ENCODE measurements at regions not wholly inside any gene's neighbourhood (a gene's known extent, or its start where the extent isn't known, plus 50 kb on each side); places are given as distances from the start of the nearest gene placed in this dataset.
"Not testable (repeated sequence)": the region's sequence is repeated elsewhere in the genome, so short reads cannot be mapped to it uniquely, and the experiment has no call there.

DNA sequence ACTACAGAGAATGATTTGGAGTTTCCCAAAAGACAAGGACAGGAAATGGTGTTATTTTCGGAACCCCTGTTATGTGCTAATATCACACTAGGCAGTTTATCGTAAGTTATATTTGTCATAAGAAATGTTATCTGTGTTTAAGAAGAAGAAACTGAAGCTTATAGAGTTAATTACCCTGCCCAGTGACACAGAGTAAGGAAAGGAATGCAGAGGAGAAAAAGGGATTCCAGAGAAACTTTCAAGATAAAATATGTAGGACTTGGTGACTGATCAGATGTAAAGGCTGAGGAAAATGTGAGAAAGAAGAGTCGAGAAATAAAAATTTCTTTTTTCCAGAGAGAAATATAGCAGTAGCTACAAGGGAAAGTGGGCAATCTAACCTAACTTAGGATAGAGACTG, 63.5 kb upstream of the ZNF746 start:
- no peak for DNase-seq

DNA sequence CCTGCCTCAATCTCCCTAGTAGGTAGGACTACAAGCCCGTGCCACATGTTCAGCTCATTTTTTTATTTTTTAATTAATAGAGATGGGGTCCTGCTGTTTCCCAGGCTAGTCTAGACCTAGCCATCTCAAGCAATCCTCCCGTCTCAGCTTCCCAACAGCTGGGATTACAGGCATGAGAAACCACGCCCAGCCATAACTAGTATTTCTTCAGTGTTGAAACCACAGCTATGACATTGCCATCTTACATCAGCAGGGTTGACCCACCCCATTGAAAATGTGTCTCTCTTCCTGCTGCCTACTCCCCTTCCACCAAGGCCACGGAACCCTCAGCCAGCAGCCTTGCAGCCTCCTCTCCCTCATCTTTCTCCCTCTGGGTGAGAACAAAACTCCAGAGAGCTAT, 62.1 kb upstream of the ZNF746 start:
- DNase-seq = no peak

DNA sequence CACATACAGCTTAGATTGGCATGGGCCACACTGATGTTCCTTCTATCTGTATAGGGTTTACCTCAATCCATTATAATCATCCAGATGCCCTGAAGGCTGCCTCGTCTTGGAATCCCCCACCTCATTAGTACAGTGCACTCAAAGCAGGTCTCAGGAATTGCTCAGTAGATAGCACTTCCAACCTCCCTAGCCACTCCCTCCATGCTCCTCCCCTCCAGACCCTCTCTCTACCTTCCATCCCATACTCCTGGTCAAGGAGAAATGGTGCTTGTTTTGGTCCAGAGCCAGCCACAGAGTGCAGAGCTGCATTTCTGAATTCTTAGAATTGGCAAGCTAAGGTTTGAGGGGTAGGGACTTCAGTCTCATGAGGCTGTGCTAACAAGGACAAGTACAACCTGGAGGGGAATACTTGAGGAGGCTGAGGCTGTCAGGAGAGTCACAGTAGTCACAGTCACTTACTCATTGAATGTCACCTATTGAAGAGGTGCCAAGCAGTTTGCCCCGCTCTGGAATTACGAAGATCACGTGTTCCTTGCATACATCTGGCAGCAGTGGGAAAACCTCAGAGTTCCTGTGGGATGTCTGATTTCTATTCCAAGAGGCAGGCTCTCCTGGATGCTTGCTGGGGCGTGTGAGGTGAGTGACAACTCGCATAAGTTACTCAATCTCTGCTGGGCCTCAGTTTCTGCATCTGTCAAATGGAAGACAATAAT, 60.7 kb upstream of the ZNF746 start:
- no peak for DNase-seq

DNA sequence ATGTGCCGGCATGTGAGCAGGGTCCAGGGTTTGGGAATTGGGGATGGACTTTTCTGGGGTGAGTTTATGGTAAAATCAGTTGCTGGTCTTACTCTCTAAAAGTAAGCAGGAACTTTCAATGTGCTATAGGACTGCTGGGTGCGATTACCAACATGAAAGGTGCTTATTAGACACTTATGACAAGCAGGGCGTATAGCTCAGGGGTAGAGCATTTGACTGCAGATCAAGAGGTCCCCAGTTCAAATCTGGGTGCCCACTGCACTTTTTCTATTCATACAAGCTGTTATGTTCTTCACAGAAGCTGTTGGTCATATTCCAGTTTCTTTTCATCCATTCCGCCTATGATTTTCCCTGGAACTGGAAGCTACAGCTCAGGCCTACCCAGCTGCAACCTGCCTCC, 58.9 kb upstream of the ZNF746 start:
- DNase-seq = not testable (repeated sequence)

DNA sequence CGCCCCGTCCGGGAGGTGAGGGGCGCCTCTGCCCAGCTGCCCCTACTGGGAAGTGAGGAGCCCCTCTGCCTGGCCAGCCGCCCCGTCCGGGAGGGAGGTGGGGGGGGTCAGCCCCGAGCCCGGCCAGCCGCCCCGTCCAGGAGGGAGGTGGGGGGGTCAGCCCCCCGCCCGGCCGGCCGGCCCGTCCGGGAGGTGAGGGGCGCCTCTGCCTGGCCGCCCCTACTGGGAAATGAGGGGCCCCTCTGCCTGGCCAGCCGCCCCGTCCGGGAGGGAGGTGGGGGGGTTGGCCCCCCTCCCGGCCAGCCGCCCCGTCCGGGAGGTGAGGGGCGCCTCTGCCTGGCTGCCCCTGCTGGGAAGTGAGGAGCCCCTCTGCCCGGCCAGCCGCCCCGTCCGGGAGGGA, 57.2 kb upstream of the ZNF746 start:
- DNase-seq = not testable (repeated sequence)

DNA sequence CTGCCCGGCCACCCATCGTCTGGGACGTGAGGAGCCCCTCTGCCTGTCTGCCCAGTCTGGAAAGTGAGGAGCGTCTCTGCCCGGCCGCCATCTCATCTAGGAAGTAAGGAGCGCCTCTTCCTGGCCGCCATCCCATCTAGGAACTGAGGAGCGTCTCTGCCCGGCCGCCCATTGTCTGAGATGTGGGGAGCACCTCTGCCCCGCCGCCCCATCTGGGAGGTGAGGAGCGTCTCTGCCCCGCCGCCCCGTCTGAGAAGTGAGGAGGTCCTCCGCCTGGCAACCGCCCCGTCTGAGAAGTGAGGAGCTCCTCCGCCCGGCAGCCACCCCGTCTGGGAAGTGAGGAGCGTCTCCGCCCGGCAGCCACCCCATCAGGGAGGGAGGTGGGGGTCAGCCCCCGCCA, 56.4 kb upstream of the ZNF746 start:
- not testable (repeated sequence) for DNase-seq

DNA sequence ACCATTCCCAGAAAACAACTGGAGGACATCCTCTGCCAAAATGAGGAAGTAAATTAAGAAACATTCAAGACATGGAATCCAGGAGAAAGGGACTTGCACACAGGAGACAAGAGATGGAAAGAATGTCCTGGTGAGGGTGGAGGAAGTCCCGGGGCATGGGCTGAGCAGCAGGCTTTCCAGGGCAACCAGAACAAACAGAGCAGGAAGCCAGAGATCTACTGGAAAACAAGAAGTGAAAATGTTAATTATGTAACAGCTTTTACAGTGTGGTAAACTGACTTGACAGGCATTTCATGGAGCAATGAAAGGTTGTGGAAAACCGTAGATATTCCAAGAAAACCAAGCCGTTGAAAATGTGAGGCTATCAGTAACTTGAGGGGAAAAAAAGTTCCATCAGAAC, 55.2 kb upstream of the ZNF746 start:
- no peak for DNase-seq
